ENCODE measurements at regions not wholly inside any gene's neighbourhood (a gene's known extent, or its start where the extent isn't known, plus 50 kb on each side); places are given as distances from the start of the nearest gene placed in this dataset.

- no peak for TF ChIP-seq CTCF (conservative IDR thresholded peaks at IDR 0.05)
- H3K27ac ChIP-seq, result no peak overlapping the region
These were observed 1784.2 kb upstream of the CELF4 start for GRCh38 chr18:39349801-39350200.

- H3K27ac ChIP-seq, result no peak overlapping the region
- no peak for TF ChIP-seq CTCF (conservative IDR thresholded peaks at IDR 0.05)
These were observed 1783.2 kb upstream of the CELF4 start for GRCh38 chr18:39348757-39349156.

- H3K27ac ChIP-seq, result no peak overlapping the region
- TF ChIP-seq CTCF (conservative IDR thresholded peaks at IDR 0.05), result no peak
These were observed 1782.1 kb upstream of the CELF4 start for GRCh38 chr18:39347701-39348100.

GRCh38 chr18:39346916-39347315 lies 1781.3 kb upstream of the CELF4 start:
- no peak overlapping the region for H3K27ac ChIP-seq
- TF ChIP-seq CTCF (conservative IDR thresholded peaks at IDR 0.05), result no peak

- no peak for TF ChIP-seq CTCF (conservative IDR thresholded peaks at IDR 0.05)
- no peak overlapping the region for H3K27ac ChIP-seq
These were observed 1779.7 kb upstream of the CELF4 start for GRCh38 chr18:39345321-39345720.

- H3K27ac ChIP-seq, result no peak overlapping the region
- no peak for TF ChIP-seq CTCF (conservative IDR thresholded peaks at IDR 0.05)
These were observed 1778.9 kb upstream of the CELF4 start for GRCh38 chr18:39344487-39344886.

- H3K27ac ChIP-seq, result peak overlapping the region; percentile 13; the same call in 1 of the 2 replicates
- TF ChIP-seq CTCF (conservative IDR thresholded peaks at IDR 0.05), result no peak
These were observed 1775.5 kb upstream of the CELF4 start for GRCh38 chr18:39341129-39341528.

- TF ChIP-seq CTCF (conservative IDR thresholded peaks at IDR 0.05), result no peak
- no peak overlapping the region for H3K27ac ChIP-seq
These were observed 1774.8 kb upstream of the CELF4 start for GRCh38 chr18:39340418-39340817.

All from VCaP (cell line).